HG02981 (cell line): ENCODE measurements at regions not wholly inside any gene's neighbourhood (a gene's known extent, or its start where the extent isn't known, plus 50 kb on each side); places are given as distances from the start of the nearest gene placed in this dataset.

Experiments used
- ATAC-seq: cut with Tn5 transposase; IDR thresholded peaks from one replicate; pipeline ENCODE4 v1.9.1; 2021; ENCODE audit warnings: mild to moderate bottlenecking, moderate library complexity; ENCODE audit not compliant: unreplicated experiment

DNA sequence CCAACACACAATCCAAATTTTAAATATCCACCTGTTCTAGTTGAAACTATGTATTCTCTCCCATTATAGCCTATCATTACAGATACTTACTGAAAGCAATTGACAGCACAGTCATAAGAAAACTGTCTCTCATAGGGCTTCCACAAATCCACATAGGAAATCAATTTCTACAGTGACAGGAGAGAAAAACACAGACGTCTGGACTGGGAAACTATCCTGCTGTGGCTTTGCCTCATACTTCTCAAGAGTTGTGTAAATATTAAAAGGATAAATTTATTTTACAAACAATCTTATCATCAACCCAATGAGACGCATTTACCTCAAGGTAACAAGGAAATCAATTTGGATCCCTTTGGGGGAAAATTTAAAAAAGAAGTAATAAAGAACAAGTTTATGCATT is 517.5 kb downstream of the EFNA5 start:
- no peak for ATAC-seq

- ATAC-seq, result peak; percentile 96
These were observed 521.3 kb downstream of the EFNA5 start for GRCh38 chr5:107149243-107150005.

DNA sequence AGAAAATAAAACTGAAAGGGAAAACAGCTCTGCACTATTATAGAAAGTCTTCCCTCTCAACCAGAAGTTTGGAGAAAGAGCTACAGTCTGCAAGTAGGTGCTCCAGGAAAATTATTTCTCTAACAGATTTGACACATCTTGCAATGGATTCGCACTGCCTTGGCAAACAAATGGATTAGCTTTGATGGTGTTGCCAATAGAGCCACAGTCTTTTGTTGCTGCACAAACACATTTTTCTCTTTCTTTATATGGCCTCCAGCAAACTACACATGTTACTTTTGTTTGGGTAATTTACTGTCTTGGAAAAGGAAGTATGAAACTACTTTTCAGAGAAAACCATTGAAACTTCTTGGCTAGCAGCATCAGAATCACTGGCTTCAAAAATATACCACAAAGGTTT is 523.1 kb downstream of the EFNA5 start:
- ATAC-seq, result no peak

DNA sequence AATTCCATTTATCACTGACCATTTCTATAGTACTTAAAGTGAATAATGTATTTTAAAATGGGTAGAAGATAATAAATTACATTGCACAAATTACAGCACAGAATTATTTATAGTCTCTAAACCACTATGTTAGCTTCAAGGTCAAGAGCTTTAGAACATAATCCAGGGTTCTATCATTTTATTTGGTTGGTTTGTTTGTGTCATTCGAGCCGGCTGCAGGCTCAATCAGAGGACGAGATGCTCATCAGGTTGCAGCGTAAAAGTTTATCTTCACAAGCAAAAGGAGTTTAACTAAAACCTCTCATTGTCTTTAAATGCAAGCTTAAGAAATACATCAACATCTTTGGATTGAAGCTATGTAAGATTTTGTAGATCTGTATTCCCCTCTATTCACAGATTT is 523.8 kb downstream of the EFNA5 start:
- ATAC-seq, result no peak

DNA sequence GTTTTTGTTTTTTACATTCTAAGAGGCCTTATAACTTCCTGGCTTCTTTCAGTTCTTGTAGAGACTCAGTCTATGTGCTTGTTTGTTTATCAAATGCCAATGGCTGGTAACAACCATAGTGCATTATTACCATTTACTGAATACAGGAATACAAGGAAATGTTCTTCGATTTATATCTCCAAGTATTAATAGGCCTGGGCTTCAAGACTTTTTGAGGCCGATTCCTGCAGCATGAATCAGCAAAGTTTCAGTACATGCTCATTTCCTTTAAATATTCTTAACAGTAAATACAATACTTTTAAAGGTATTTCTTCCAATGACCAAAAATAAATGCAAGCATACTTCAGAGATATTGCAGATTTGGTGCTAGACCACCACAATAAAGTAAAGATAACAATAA is 535.3 kb downstream of the EFNA5 start:
- no peak for ATAC-seq

GRCh38 chr5:107134931-107135330 is 535.8 kb downstream of the EFNA5 start:
- ATAC-seq, result no peak

DNA sequence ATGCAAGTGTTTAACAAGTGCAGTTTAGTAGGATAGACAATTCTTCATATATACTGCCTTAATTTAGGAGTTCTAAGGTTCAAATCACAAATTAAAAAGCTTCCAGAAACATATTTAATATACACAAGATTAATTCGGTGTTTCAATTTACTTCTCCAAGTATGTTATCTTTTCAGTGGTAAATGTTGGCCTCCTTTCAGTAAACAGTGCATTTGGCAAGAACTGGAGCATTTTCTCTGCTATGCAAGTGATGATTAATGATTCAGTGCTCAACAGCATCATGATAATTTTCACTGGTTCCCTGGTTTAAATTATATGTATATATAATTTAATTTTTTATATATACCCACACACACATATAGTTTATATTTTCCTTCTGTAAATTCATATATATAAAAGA is 541.7 kb downstream of the EFNA5 start:
- ATAC-seq, result no peak

DNA sequence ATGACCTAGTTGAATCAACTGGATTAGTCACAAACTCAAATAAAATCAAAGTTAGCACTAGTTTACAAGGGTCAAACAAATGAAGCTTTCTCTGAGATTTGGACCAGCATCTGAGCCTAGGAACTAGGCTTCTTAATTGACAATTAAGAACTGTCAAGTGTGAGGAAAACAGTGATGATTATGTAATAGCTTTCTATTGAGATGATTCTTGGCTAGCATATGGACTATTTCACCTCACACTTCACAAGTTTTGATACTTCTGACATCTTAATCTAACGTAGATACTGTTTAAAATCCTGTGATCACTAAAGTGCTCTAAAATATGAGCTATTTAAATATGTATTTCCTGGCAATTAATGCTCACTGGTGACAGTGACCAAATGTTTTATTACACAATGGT is 542.9 kb downstream of the EFNA5 start:
- no peak for ATAC-seq

GRCh38 chr5:107126341-107126740 is 544.4 kb downstream of the EFNA5 start:
- no peak for ATAC-seq

- ATAC-seq, result no peak
These were observed 546.4 kb downstream of the EFNA5 start for GRCh38 chr5:107124376-107124775.

DNA sequence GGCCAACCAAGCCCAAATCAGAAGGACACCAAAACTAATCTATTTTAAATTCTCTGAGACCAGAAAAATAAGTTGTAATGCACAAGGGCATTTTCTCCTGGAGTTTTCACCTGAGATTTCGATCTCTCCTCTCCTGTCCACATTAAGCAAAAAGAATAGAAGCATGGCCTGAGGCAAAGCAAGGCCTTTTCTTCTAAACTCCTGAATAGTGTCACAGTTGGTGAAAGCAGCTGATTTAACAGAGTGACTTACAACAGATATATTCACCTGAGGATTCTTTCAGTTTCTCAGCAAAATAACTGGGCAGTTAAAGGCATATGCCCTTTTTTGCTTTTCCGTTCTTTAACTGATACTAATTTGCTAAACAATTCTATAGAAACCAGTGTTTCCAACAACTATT is 547.7 kb downstream of the EFNA5 start:
- no peak for ATAC-seq

DNA sequence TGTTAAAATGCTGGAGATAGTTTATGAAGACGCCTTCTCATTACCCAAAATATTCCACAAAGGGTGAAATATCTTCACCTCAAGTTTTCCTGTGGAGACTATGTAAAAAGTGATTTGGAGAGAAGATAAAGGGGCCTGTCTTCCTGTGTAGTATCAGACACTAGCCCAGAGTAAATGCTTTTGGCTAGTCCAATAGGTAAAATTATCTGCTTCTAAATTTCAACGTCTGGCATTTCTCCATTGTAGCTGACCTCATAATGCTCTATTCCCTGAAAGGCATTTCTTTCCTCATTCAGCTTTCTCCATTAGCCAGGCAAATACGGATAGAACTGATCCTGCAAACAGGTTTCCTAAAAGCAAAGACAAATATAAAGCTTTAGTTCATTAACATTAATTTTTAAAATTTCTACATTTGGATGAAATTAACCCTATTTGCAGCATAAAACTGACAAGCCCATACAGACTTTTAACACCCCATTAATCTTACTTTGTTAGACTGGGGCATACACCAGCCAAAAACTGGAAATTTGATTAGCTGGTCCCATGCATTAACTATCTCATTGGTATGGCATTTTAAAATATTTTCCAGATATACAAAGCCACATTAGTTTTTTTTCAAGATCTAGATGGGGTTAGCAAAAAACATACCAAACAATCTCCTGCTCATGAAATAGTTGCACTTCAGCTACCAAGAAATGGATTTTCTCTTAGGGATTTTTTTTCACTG is 548.8 kb downstream of the EFNA5 start:
- no peak for ATAC-seq

DNA sequence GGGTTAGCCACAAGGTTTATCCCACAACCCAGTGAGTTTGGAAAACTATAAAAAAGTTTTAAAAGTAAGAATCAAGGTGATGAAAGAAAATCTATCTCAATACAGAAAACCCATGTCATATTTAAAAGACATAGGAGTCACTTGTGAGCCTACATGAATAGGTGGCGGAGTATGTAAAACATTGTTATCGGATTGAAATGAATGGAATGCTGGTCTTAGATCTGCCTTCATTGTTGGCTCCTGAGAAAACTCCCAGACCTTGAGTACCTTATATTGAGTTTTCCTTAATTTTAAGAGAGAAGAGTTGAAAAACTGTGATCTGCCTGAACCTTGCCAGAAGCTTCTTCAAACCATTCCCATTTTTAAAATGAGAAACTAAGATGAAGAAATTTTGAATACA is 551.1 kb downstream of the EFNA5 start:
- no peak for ATAC-seq

- ATAC-seq, result no peak
These were observed 552.3 kb downstream of the EFNA5 start for GRCh38 chr5:107118184-107119019.

GRCh38 chr5:107112216-107112615 is 558.5 kb downstream of the EFNA5 start:
- no peak for ATAC-seq

GRCh38 chr5:107104040-107104995 is 566.4 kb downstream of the EFNA5 start:
- ATAC-seq, result peak; percentile 90

DNA sequence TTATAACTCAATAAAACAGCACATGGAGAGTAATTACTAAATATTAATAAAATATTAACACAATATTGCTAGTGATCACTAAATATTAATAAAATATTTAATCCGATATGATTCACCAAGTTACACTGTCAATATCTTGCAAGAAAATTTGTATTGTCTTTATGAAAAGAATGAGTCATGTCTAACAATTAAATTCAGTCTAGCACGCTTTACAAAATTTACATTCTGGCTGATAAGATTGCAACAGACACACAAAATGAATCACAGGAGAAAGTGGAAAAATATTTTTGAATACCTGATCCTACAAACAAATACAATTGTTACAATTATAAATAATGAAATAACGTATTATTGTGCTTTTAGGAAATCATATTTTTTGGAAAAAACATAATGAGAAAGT is 567.2 kb downstream of the EFNA5 start:
- no peak for ATAC-seq

DNA sequence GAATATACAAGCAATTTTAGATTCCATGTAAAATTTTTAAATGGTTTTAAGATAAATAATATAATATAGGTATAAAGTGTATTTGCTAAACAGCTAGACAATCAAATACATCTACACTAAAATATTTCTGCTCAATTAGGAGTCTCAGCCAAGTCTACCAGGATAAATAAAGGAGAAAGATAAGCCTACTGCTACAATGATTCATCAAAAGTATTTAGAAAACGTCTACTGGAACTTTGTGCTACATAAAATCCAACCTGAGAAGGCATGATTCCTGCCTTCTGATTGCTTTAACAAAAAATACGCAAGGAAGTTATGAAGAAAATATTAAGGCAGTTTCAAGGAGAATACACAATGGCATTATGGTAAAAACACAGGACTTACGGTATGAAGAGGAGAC is 570.6 kb downstream of the EFNA5 start:
- no peak for ATAC-seq

GRCh38 chr5:107099506-107099905 is 571.2 kb downstream of the EFNA5 start:
- ATAC-seq, result no peak

- ATAC-seq, result no peak
These were observed 578.0 kb downstream of the EFNA5 start for GRCh38 chr5:107092695-107093094.

GRCh38 chr5:107090506-107090905 is 580.2 kb downstream of the EFNA5 start:
- ATAC-seq, result no peak
